Neural cell (in vitro differentiated cells): ENCODE measurements at regions not wholly inside any gene's neighbourhood (a gene's known extent, or its start where the extent isn't known, plus 50 kb on each side); places are given as distances from the start of the nearest gene placed in this dataset.

ENCODE experiments used
- H2AFZ ChIP-seq: fragments of 200-600, 300-800 bp; sonication (generic), shearing (Covaris generic); 2 replicates; pipeline ENCODE4 v1.6.0; 2014; ENCODE audit warnings: low read depth, mild to moderate bottlenecking, antibody characterized with exemption, low read length, moderate library complexity
- H3F3A ChIP-seq: fragments of 200-600 bp; shearing (Covaris generic); 2 replicates; pipeline ENCODE4 v1.6.1; 2016; ENCODE audit warnings: mild to moderate bottlenecking, moderate library complexity, mixed read lengths, antibody characterized with exemption, low read length; ENCODE audit not compliant: insufficient read depth, poor library complexity, severe bottlenecking
- H3K27ac ChIP-seq: fragments of 200-600, 300-800 bp; sonication (generic), shearing (Covaris generic); 2 replicates; pipeline ENCODE4 v1.5.1; 2014; ENCODE audit warnings: mild to moderate bottlenecking, low read length, moderate library complexity
- H3K27me3 ChIP-seq: fragments of 300-800, 200-600 bp; sonication (generic), shearing (Covaris generic); 2 replicates; pipeline ENCODE4 v1.6.0; 2014; ENCODE audit warnings: mild to moderate bottlenecking, low read depth, low read length, moderate library complexity; ENCODE audit not compliant: insufficient read depth
- H3K36me3 ChIP-seq: fragments of 300-800, 200-600 bp; sonication (generic), shearing (Covaris generic); 2 replicates; pipeline ENCODE4 v1.5.1; 2014; ENCODE audit warnings: mild to moderate bottlenecking, antibody characterized with exemption, low read length, moderate library complexity; ENCODE audit not compliant: insufficient read depth
- H3K4me2 ChIP-seq: fragments of 300-800, 200-600 bp; sonication (generic), shearing (Covaris generic); 2 replicates; pipeline ENCODE4 v1.6.0; 2014; ENCODE audit warnings: mild to moderate bottlenecking, low read length
- H3K4me3 ChIP-seq: fragments of 300-800, 200-600 bp; sonication (generic), shearing (Covaris generic); 2 replicates; pipeline ENCODE4 v1.5.1; 2014; ENCODE audit warnings: mild to moderate bottlenecking, low read length, moderate library complexity
- H3K79me2 ChIP-seq: fragments of 200-600 bp; shearing (Covaris generic); replicated peaks from 2 replicates; pipeline ENCODE4 v1.6.0; 2014; ENCODE audit warnings: mild to moderate bottlenecking, low read length, moderate library complexity; ENCODE audit not compliant: insufficient read depth
- H3K9ac ChIP-seq: fragments of 300-800, 200-600 bp; sonication (generic), shearing (Covaris generic); 2 replicates; pipeline ENCODE4 v1.6.1; 2016; ENCODE audit warnings: mild to moderate bottlenecking, low read length, mixed read lengths
- H3K9me2 ChIP-seq: fragments of 200-600 bp; shearing (Covaris generic); 2 replicates; pipeline ENCODE4 v1.6.1; 2016; ENCODE audit warnings: mild to moderate bottlenecking, low read length, mixed read lengths; ENCODE audit not compliant: insufficient read depth
- H3K9me3 ChIP-seq: fragments of 200-600, 300-800 bp; sonication (generic), shearing (Covaris generic); 2 replicates; pipeline ENCODE4 v1.6.1; 2016; ENCODE audit warnings: mild to moderate bottlenecking, mixed run types, low read length, moderate library complexity, mixed read lengths
- H4K20me1 ChIP-seq: fragments of 200-600 bp; shearing (Covaris generic); 2 replicates; pipeline ENCODE4 v1.6.1; 2016; ENCODE audit warnings: mild to moderate bottlenecking, mixed run types; ENCODE audit not compliant: insufficient read depth
- CTCF ChIP-seq: fragments of 450-650 bp; IDR thresholded peaks from 2 replicates; pipeline ENCODE4 v1.5.1; 2014; ENCODE audit warnings: antibody characterized with exemption, mild to moderate bottlenecking, moderate library complexity; ENCODE audit not compliant: poor library complexity, severe bottlenecking
- EP300 ChIP-seq: fragments of 450-650 bp; conservative IDR thresholded peaks from 2 replicates; pipeline ENCODE4 v1.6.1; 2014; ENCODE audit warnings: antibody characterized with exemption, mild to moderate bottlenecking, moderate library complexity; ENCODE audit not compliant: poor library complexity, severe bottlenecking
- EZH2 ChIP-seq: fragments of 200-600, 300-800 bp; shearing (Covaris generic), sonication (generic); IDR thresholded peaks from 2 replicates; pipeline ENCODE4 v1.6.1; 2014; ENCODE audit warnings: antibody characterized with exemption, low read length, borderline replicate concordance, mild to moderate bottlenecking; ENCODE audit not compliant: insufficient read depth, poor library complexity, severe bottlenecking
- MXI1 ChIP-seq: fragments of 450-650 bp; conservative IDR thresholded peaks from 2 replicates; pipeline ENCODE4 v1.6.1; 2014; ENCODE audit warnings: antibody characterized with exemption, mild to moderate bottlenecking; ENCODE audit not compliant: poor library complexity, severe bottlenecking
- POLR2AphosphoS5 ChIP-seq: IDR thresholded peaks from 2 replicates; pipeline ENCODE4 v1.6.1; 2012
- RAD21 ChIP-seq: fragments of 450-650 bp; conservative IDR thresholded peaks from 2 replicates; pipeline ENCODE4 v1.6.1; 2014; ENCODE audit warnings: antibody characterized with exemption, mild to moderate bottlenecking, moderate library complexity
- REST ChIP-seq: IDR thresholded peaks from 2 replicates; pipeline ENCODE4 v1.6.1; 2012; ENCODE audit warnings: borderline replicate concordance
- SMC3 ChIP-seq: fragments of 450-650 bp; conservative IDR thresholded peaks from 2 replicates; pipeline ENCODE4 v1.6.1; 2014; ENCODE audit warnings: antibody characterized with exemption, mild to moderate bottlenecking, moderate library complexity; ENCODE audit not compliant: poor library complexity
- TAF1 ChIP-seq: IDR thresholded peaks from 2 replicates; pipeline ENCODE4 v1.6.1; 2012; ENCODE audit warnings: low read depth

- TF ChIP-seq TAF1 (no peak), SMC3 (no peak), MXI1 (no peak), CTCF (no peak), REST (no peak), EP300 (no peak), RAD21 (no peak), POLR2AphosphoS5 (no peak), EZH2 (no peak)
- no peaks in the 10 kb centered on the region for H3K9me2 ChIP-seq
- H3K27ac ChIP-seq = no peak overlapping the region
- H3K36me3 ChIP-seq = no peaks in the 10 kb centered on the region
- no peaks in the 10 kb centered on the region for H3K79me2 ChIP-seq
- H3K4me2 ChIP-seq = no peak overlapping the region
- H3K27me3 ChIP-seq = no peaks in the 10 kb centered on the region
- no peak overlapping the region for H2AFZ ChIP-seq
- no peaks in the 10 kb centered on the region for H3F3A ChIP-seq
- H3K9ac ChIP-seq = no peak overlapping the region
- H3K9me3 ChIP-seq = no peaks in the 10 kb centered on the region
- H3K4me3 ChIP-seq = no peak overlapping the region
- H4K20me1 ChIP-seq = no peaks in the 10 kb centered on the region
These were observed 76.5 kb upstream of the TMEM170B start for GRCh38 chr6:11460837-11461661.

- Histone ChIP-seq H3K9ac (no peak overlapping the region), H3K4me2 (no peak overlapping the region), H4K20me1 (no peaks in the 10 kb centered on the region), H3K27ac (no peak overlapping the region), H3K79me2 (no peaks in the 10 kb centered on the region), H3K9me2 (no peaks in the 10 kb centered on the region), H3F3A (no peaks in the 10 kb centered on the region), H3K36me3 (no peaks in the 10 kb centered on the region), H2AFZ (no peak overlapping the region), H3K27me3 (no peaks in the 10 kb centered on the region), H3K4me3 (no peak overlapping the region), H3K9me3 (no peaks in the 10 kb centered on the region)
- TF ChIP-seq RAD21 = no peak
- no peak for TF ChIP-seq EZH2
- TF ChIP-seq MXI1 = no peak
- no peak for TF ChIP-seq REST
- no peak for TF ChIP-seq POLR2AphosphoS5
- no peak for TF ChIP-seq EP300
- TF ChIP-seq SMC3 = no peak
- no peak for TF ChIP-seq TAF1
- no peak for TF ChIP-seq CTCF
These were observed 77.4 kb upstream of the TMEM170B start for GRCh38 chr6:11460001-11460668.
